ENCODE measurements at regions not wholly inside any gene's neighbourhood (a gene's known extent, or its start where the extent isn't known, plus 50 kb on each side); places are given as distances from the start of the nearest gene placed in this dataset.

- Mint-ChIP-seq H3K4me1 (no peaks in the 10 kb centered on the region), H3K36me3 (ENCODE audit: low read depth) (peaks cover 3% of the 10 kb centered on the region), H3K9me3 (peaks cover 10% of the 10 kb centered on the region), H3K4me3 (no peak overlapping the region), H3K27me3 (ENCODE audit: low read depth) (peaks cover 51% of the 10 kb centered on the region), H3K27ac (no peak overlapping the region)
- no peak for TF ChIP-seq CTCF (IDR thresholded peaks at IDR 0.05; ENCODE audit: unreplicated experiment in 3 of 3)
Measured at GRCh38 chr20:56897318-56897957, 268.3 kb downstream of the TFAP2C start.

GRCh38 chr20:56897958-56898349 lies 268.8 kb downstream of the TFAP2C start:
- Mint-ChIP-seq H3K36me3 (ENCODE audit: low read depth) (peaks cover 3% of the 10 kb centered on the region), H3K27ac (no peak overlapping the region), H3K27me3 (ENCODE audit: low read depth) (peaks cover 51% of the 10 kb centered on the region), H3K9me3 (peaks cover 10% of the 10 kb centered on the region), H3K4me1 (no peaks in the 10 kb centered on the region), H3K4me3 (no peak overlapping the region)
- no peak for TF ChIP-seq CTCF (IDR thresholded peaks at IDR 0.05; ENCODE audit: unreplicated experiment in 3 of 3)

GRCh38 chr20:56899506-56899905 lies 270.4 kb downstream of the TFAP2C start:
- Mint-ChIP-seq H3K27me3 (ENCODE audit: low read depth) (peaks cover 46% of the 10 kb centered on the region), H3K4me1 (no peaks in the 10 kb centered on the region), H3K36me3 (ENCODE audit: low read depth) (peaks cover 3% of the 10 kb centered on the region), H3K4me3 (no peak overlapping the region), H3K27ac (no peak overlapping the region), H3K9me3 (peaks cover 10% of the 10 kb centered on the region)
- no peak for TF ChIP-seq CTCF (IDR thresholded peaks at IDR 0.05; ENCODE audit: unreplicated experiment in 3 of 3)

- Mint-ChIP-seq H3K27me3 (ENCODE audit: low read depth) (peaks cover 39% of the 10 kb centered on the region), H3K4me3 (no peak overlapping the region), H3K36me3 (ENCODE audit: low read depth) (peaks cover 3% of the 10 kb centered on the region), H3K4me1 (no peaks in the 10 kb centered on the region), H3K9me3 (peaks cover 10% of the 10 kb centered on the region), H3K27ac (no peak overlapping the region)
- TF ChIP-seq CTCF (IDR thresholded peaks at IDR 0.05; ENCODE audit: unreplicated experiment in 3 of 3), result no peak
Measured at GRCh38 chr20:56900252-56900651, 271.1 kb downstream of the TFAP2C start.

- TF ChIP-seq CTCF (IDR thresholded peaks at IDR 0.05; ENCODE audit: unreplicated experiment in 3 of 3), result no peak
- Mint-ChIP-seq H3K4me1 (no peaks in the 10 kb centered on the region), H3K36me3 (ENCODE audit: low read depth) (peaks cover 3% of the 10 kb centered on the region), H3K27ac (no peak overlapping the region), H3K27me3 (ENCODE audit: low read depth) (peaks cover 17% of the 10 kb centered on the region), H3K4me3 (no peak overlapping the region), H3K9me3 (peaks cover 10% of the 10 kb centered on the region)
Measured at GRCh38 chr20:56903421-56903820, 274.3 kb downstream of the TFAP2C start.

- Mint-ChIP-seq H3K27ac (no peak overlapping the region), H3K36me3 (ENCODE audit: low read depth) (peaks cover 3% of the 10 kb centered on the region), H3K9me3 (peaks cover 10% of the 10 kb centered on the region), H3K4me3 (no peak overlapping the region), H3K27me3 (ENCODE audit: low read depth) (peaks cover 16% of the 10 kb centered on the region), H3K4me1 (no peaks in the 10 kb centered on the region)
- TF ChIP-seq CTCF (IDR thresholded peaks at IDR 0.05; ENCODE audit: unreplicated experiment in 3 of 3), result no peak
Measured at GRCh38 chr20:56903858-56904257, 274.8 kb downstream of the TFAP2C start.

Data from nephron (organoid).